ENCODE measurements at regions not wholly inside any gene's neighbourhood (a gene's known extent, or its start where the extent isn't known, plus 50 kb on each side); places are given as distances from the start of the nearest gene placed in this dataset.

DNA sequence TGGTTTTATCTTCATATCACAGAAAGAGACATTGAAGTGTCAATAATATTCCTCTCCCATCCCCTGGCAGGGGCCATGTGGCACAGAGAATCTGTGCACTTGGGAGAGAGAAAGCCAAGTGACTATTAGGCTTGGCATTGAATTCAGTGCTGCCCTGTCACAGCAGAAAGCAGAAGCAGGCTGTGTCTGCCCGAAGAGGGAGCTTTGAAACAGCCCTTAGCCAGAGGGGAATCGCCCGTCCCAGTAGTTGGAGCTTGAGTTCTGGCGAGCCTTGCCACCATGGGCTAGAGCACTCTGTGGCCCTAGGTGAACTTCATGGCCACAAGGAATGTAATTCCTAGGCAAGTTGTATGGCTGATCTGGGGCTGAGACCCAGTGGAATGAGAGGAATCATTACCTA is 282.5 kb upstream of the PCDH10 start:
- TF ChIP-seq, protein P1, sequence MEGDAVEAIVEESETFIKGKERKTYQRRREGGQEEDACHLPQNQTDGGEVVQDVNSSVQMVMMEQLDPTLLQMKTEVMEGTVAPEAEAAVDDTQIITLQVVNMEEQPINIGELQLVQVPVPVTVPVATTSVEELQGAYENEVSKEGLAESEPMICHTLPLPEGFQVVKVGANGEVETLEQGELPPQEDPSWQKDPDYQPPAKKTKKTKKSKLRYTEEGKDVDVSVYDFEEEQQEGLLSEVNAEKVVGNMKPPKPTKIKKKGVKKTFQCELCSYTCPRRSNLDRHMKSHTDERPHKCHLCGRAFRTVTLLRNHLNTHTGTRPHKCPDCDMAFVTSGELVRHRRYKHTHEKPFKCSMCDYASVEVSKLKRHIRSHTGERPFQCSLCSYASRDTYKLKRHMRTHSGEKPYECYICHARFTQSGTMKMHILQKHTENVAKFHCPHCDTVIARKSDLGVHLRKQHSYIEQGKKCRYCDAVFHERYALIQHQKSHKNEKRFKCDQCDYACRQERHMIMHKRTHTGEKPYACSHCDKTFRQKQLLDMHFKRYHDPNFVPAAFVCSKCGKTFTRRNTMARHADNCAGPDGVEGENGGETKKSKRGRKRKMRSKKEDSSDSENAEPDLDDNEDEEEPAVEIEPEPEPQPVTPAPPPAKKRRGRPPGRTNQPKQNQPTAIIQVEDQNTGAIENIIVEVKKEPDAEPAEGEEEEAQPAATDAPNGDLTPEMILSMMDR (IDR thresholded peaks at IDR 0.05; ENCODE audit: poor library complexity): no peak
- TF ChIP-seq EZH2 (IDR thresholded peaks at IDR 0.05; ENCODE audit: borderline replicate concordance): no peak
